Esophagus muscularis mucosa (tissue), 4 donors: ENCODE measurements at regions not wholly inside any gene's neighbourhood (a gene's known extent, or its start where the extent isn't known, plus 50 kb on each side); places are given as distances from the start of the nearest gene placed in this dataset.

ENCODE experiments used
- CTCF ChIP-seq, 3 experiments: fragments of 200-600 bp in 2 of 3; fragments of 450-650 bp in 1 of 3; sonication (generic) in 2 of 3; IDR thresholded peaks; one replicate each; pipeline ENCODE4 v1.5.1; 2017 to 2019; ENCODE audit warnings: antibody characterized with exemption in 3 of 3, mild to moderate bottlenecking in 2 of 3, moderate library complexity in 1 of 3
- EP300 ChIP-seq: sonication (generic); formaldehyde crosslinking; IDR thresholded peaks from one replicate; pipeline ENCODE4 v1.6.1; 2017; ENCODE audit warnings: antibody characterized with exemption
- POLR2A ChIP-seq: fragments of 450-650 bp; IDR thresholded peaks from one replicate; pipeline ENCODE4 v1.6.1; 2017; ENCODE audit warnings: antibody characterized with exemption, moderate library complexity, mild to moderate bottlenecking, low read depth

- TF ChIP-seq CTCF (IDR thresholded peaks at IDR 0.05) (no peak), POLR2A (no peak), EP300 (no peak)
These were observed 527.1 kb upstream of the CELF2 start for GRCh38 chr10:10490581-10490980.
